H9 (cell line): ENCODE measurements at regions not wholly inside any gene's neighbourhood (a gene's known extent, or its start where the extent isn't known, plus 50 kb on each side); places are given as distances from the start of the nearest gene placed in this dataset.

ENCODE experiments used
- DNase-seq: peaks from one replicate; pipeline ENCODE4 v3.0.0-alpha.2; 2017
- H2AFZ ChIP-seq: one replicate; pipeline ENCODE4 v1.6.1; 2013; ENCODE audit warnings: mild to moderate bottlenecking, low read length, control low read depth, moderate library complexity
- H2AK5ac ChIP-seq: 2 replicates; pipeline ENCODE4 v1.6.1; 2013; ENCODE audit warnings: low read length, control low read depth, mixed read lengths; ENCODE audit not compliant: insufficient read length
- H2BK120ac ChIP-seq: one replicate; pipeline ENCODE4 v1.6.1; 2013; ENCODE audit warnings: low read depth, mild to moderate bottlenecking, low read length, control low read depth, inconsistent platforms; ENCODE audit not compliant: poor library complexity, severe bottlenecking
- H2BK12ac ChIP-seq: 2 replicates; pipeline ENCODE4 v1.6.1; 2013; ENCODE audit warnings: low read length, control low read depth, mixed read lengths, low read depth; ENCODE audit not compliant: insufficient read length
- H2BK15ac ChIP-seq: 2 replicates; pipeline ENCODE4 v1.6.1; 2013; ENCODE audit warnings: low read depth, low read length, control low read depth
- H2BK20ac ChIP-seq: one replicate; pipeline ENCODE4 v1.6.1; 2013; ENCODE audit warnings: low read depth, mild to moderate bottlenecking, low read length, control low read depth, inconsistent platforms; ENCODE audit not compliant: poor library complexity, severe bottlenecking
- H2BK5ac ChIP-seq: 2 replicates; pipeline ENCODE4 v1.6.1; 2013; ENCODE audit warnings: low read length, control low read depth, mixed read lengths; ENCODE audit not compliant: insufficient read length
- H3K14ac ChIP-seq: 2 replicates; pipeline ENCODE4 v1.6.1; 2013; ENCODE audit warnings: low read length, control low read depth; ENCODE audit not compliant: insufficient read depth
- H3K18ac ChIP-seq: 2 replicates; pipeline ENCODE4 v1.6.1; 2013; ENCODE audit warnings: low read depth, mild to moderate bottlenecking, mixed read lengths, low read length, control low read depth; ENCODE audit not compliant: insufficient read length
- H3K23ac ChIP-seq: 2 replicates; pipeline ENCODE4 v1.6.1; 2013; ENCODE audit warnings: low read length, control low read depth, mixed read lengths, low read depth; ENCODE audit not compliant: insufficient read length
- H3K23me2 ChIP-seq: 2 replicates; pipeline ENCODE4 v1.6.1; 2013; ENCODE audit warnings: low read depth, mild to moderate bottlenecking, mixed read lengths, low read length, control low read depth; ENCODE audit not compliant: insufficient read length, poor library complexity, severe bottlenecking
- H3K27ac ChIP-seq: 2 replicates; pipeline ENCODE4 v1.5.1; 2013; ENCODE audit warnings: low read length, control low read depth, mixed read lengths, low read depth; ENCODE audit not compliant: insufficient read length
- H3K27me3 ChIP-seq: 2 replicates; pipeline ENCODE4 v1.6.1; 2013; ENCODE audit warnings: low read length, control low read depth, inconsistent platforms; ENCODE audit not compliant: insufficient read depth
- H3K4ac ChIP-seq: 2 replicates; pipeline ENCODE4 v1.6.1; 2013; ENCODE audit warnings: low read depth, mild to moderate bottlenecking, control low read depth, inconsistent platforms, low read length, moderate library complexity
- H3K4me1 ChIP-seq: 2 replicates; pipeline ENCODE4 v1.6.1; 2013; ENCODE audit warnings: low read length, control low read depth, inconsistent platforms; ENCODE audit not compliant: insufficient read depth
- H3K4me2 ChIP-seq: 2 replicates; pipeline ENCODE4 v1.6.1; 2013; ENCODE audit warnings: low read length, control low read depth, mixed read lengths; ENCODE audit not compliant: insufficient read length, insufficient read depth
- H3K56ac ChIP-seq: 2 replicates; pipeline ENCODE4 v1.6.1; 2013; ENCODE audit warnings: low read depth, mild to moderate bottlenecking, mixed read lengths, low read length, control low read depth; ENCODE audit not compliant: insufficient read length
- H3K79me1 ChIP-seq: 2 replicates; pipeline ENCODE4 v1.6.1; 2013; ENCODE audit warnings: low read depth, mild to moderate bottlenecking, moderate library complexity, low read length, control low read depth, inconsistent platforms; ENCODE audit not compliant: insufficient read depth, poor library complexity, severe bottlenecking
- H3K79me2 ChIP-seq: 2 replicates; pipeline ENCODE4 v1.6.1; 2013; ENCODE audit warnings: low read length, control low read depth, inconsistent platforms; ENCODE audit not compliant: insufficient read depth
- H3K9ac ChIP-seq: 2 replicates; pipeline ENCODE4 v1.6.1; 2013; ENCODE audit warnings: low read length, control low read depth, mixed read lengths; ENCODE audit not compliant: insufficient read length; ENCODE audit errors: extremely low read depth
- H3K9me3 ChIP-seq: one replicate; pipeline ENCODE4 v1.6.1; 2013; ENCODE audit warnings: low read depth, low read length, inconsistent platforms; ENCODE audit not compliant: control insufficient read depth
- H3T11ph ChIP-seq: one replicate; pipeline ENCODE4 v1.6.1; 2013; ENCODE audit warnings: mild to moderate bottlenecking, low read length, control low read depth, inconsistent platforms
- H4K20me1 ChIP-seq: one replicate; pipeline ENCODE4 v1.6.1; 2013; ENCODE audit not compliant: control insufficient read depth, insufficient read length, insufficient read depth
- H4K5ac ChIP-seq: 2 replicates; pipeline ENCODE4 v1.6.1; 2013; ENCODE audit warnings: low read depth, mild to moderate bottlenecking, mixed read lengths, low read length, control low read depth; ENCODE audit not compliant: insufficient read length
- H4K8ac ChIP-seq: replicated peaks from 2 replicates; pipeline ENCODE4 v1.6.1; 2013; ENCODE audit warnings: low read length, control low read depth, mixed read lengths, low read depth; ENCODE audit not compliant: insufficient read length
- H4K91ac ChIP-seq: 2 replicates; pipeline ENCODE4 v1.6.1; 2013; ENCODE audit warnings: low read depth, mild to moderate bottlenecking, moderate library complexity, mixed read lengths, low read length, control low read depth; ENCODE audit not compliant: insufficient read length
- H3K27ac Mint-ChIP-seq, 3 experiments: 2 replicates in 2 of 3; 3 replicates in 1 of 3; pipeline ENCODE4 v1.8.0; 2020 to 2021; ENCODE audit warnings: mixed read lengths in 3 of 3, mild to moderate bottlenecking in 1 of 3, moderate library complexity in 1 of 3
- H3K27me3 Mint-ChIP-seq: 2 replicates; pipeline ENCODE4 v1.8.0; 2021; ENCODE audit warnings: low read depth, mild to moderate bottlenecking, moderate library complexity, mixed read lengths
- H3K36me3 Mint-ChIP-seq, 3 experiments: 2 replicates in 2 of 3; 3 replicates in 1 of 3; pipeline ENCODE4 v1.8.0; 2020 to 2021; ENCODE audit warnings: low read depth in 3 of 3, mixed read lengths in 3 of 3; ENCODE audit not compliant: insufficient read depth in 1 of 3
- H3K4me1 Mint-ChIP-seq, 2 experiments: 2 replicates each; pipeline ENCODE4 v1.8.0; 2020; ENCODE audit warnings: mixed read lengths in 2 of 2
- H3K4me3 Mint-ChIP-seq, 2 experiments: 2 replicates in 1 of 2; 3 replicates in 1 of 2; pipeline ENCODE4 v1.8.0; 2020 to 2021; ENCODE audit warnings: mild to moderate bottlenecking in 2 of 2, mixed read lengths in 2 of 2, moderate library complexity in 1 of 2
- H3K9me3 Mint-ChIP-seq, 2 experiments: 2 replicates in 1 of 2; 3 replicates in 1 of 2; pipeline ENCODE4 v1.8.0; 2020; ENCODE audit warnings: mild to moderate bottlenecking in 2 of 2, mixed read lengths in 2 of 2, moderate library complexity in 1 of 2
- CTCF ChIP-seq: fragments of 200-600 bp; sonication (generic); conservative IDR thresholded peaks from 3 replicates; pipeline ENCODE4 v1.8.0; 2021; ENCODE audit warnings: antibody characterized with exemption, mild to moderate bottlenecking
- WGBS: extraction: QIAGEN DNeasy Blood & Tissue Kit; methylation state at CpG from one replicate; pipeline ENCODE4 v1.1.7; 2013; ENCODE audit warnings: missing lambda C conversion rate, low lambda C conversion rate, mixed read lengths; ENCODE audit not compliant: insufficient read length; ENCODE audit errors: extremely low coverage; 5-methylcytosine and 5-hydroxymethylcytosine counted together

- H3K18ac ChIP-seq, result no peak overlapping the region
- H3K9me3 Mint-ChIP-seq, result no peaks in the 10 kb centered on the region; a peak in 3 of 5 replicates
- H2AK5ac ChIP-seq, result no peak overlapping the region
- H2BK15ac ChIP-seq, result no peak overlapping the region
- no peak overlapping the region for H3K56ac ChIP-seq
- no peak overlapping the region for H2AFZ ChIP-seq
- no peaks in the 10 kb centered on the region for H3K27me3 Mint-ChIP-seq
- no peaks in the 10 kb centered on the region for H4K20me1 ChIP-seq
- WGBS, result 100% methylated on average over 1 of the region's 3 CpGs
- no peak overlapping the region for H4K8ac ChIP-seq
- H3K4me3 Mint-ChIP-seq, result no peak overlapping the region
- no peaks in the 10 kb centered on the region; a peak in 1 of 7 replicates for H3K36me3 Mint-ChIP-seq
- H3K4me1 ChIP-seq, result no peaks in the 10 kb centered on the region
- H3K27ac ChIP-seq, result no peak overlapping the region
- H3K4ac ChIP-seq, result no peak overlapping the region
- H3T11ph ChIP-seq, result no peak overlapping the region
- no peaks in the 10 kb centered on the region for H3K9me3 ChIP-seq
- H3K23ac ChIP-seq, result no peak overlapping the region
- no peak overlapping the region for H2BK5ac ChIP-seq
- no peak overlapping the region for H4K91ac ChIP-seq
- H2BK12ac ChIP-seq, result no peak overlapping the region
- H2BK20ac ChIP-seq, result no peak overlapping the region
- no peak for DNase-seq
- no peak overlapping the region for H4K5ac ChIP-seq
- TF ChIP-seq CTCF, result no peak
- H3K79me2 ChIP-seq, result no peaks in the 10 kb centered on the region
- no peak overlapping the region for H3K14ac ChIP-seq
- H3K79me1 ChIP-seq, result no peaks in the 10 kb centered on the region
- no peak overlapping the region for H3K4me2 ChIP-seq
- H3K27me3 ChIP-seq, result no peaks in the 10 kb centered on the region
- H3K27ac Mint-ChIP-seq, result no peak overlapping the region
- no peaks in the 10 kb centered on the region for H3K4me1 Mint-ChIP-seq
- H3K9ac ChIP-seq, result no peak overlapping the region
- no peak overlapping the region for H2BK120ac ChIP-seq
- no peaks in the 10 kb centered on the region for H3K23me2 ChIP-seq
Observed at GRCh38 chr18:39072970-39073369, 1507.4 kb upstream of the CELF4 start.
